Esophagus squamous epithelium (tissue), 4 donors: ENCODE measurements at regions not wholly inside any gene's neighbourhood (a gene's known extent, or its start where the extent isn't known, plus 50 kb on each side); places are given as distances from the start of the nearest gene placed in this dataset.

Source experiments
- POLR2A ChIP-seq, 4 donors: fragments of 450-650 bp; IDR thresholded peaks; one replicate each; pipeline ENCODE4 v1.6.1; 2017; ENCODE audit warnings: antibody characterized with exemption in 4 of 4, mild to moderate bottlenecking in 4 of 4, moderate library complexity in 3 of 4
- TF ChIP-seq, protein P1 (sequence below), 6 experiments: fragments of 450-650 bp in 4 of 6; fragments of 200-600 bp in 2 of 6; sonication (generic) in 2 of 6; IDR thresholded peaks; one replicate each; pipeline ENCODE4 v1.5.1; 2016 to 2019; ENCODE audit warnings: antibody characterized with exemption in 6 of 6, mild to moderate bottlenecking in 4 of 6, moderate library complexity in 4 of 6

DNA sequence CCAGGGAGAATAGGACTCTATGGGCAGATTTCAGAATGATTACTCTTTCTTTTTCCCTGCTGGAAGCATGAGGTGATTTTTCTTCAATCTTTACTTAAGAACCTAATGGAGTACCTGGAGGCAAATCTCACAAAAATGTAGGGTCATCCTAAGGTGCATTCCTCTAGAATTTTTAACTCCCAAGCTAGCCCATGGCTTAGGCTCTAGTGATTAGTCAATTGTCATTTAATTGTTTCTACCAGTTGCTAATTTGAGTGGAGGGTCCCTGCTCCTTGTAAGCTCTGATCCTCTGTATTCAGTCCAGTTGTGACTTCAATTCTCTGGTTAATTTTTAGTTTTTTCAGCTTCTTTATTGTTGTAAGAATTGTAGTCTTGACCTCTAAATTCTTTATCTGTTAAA lies 467.0 kb downstream of the HTR1A start:
- TF ChIP-seq, protein P1, sequence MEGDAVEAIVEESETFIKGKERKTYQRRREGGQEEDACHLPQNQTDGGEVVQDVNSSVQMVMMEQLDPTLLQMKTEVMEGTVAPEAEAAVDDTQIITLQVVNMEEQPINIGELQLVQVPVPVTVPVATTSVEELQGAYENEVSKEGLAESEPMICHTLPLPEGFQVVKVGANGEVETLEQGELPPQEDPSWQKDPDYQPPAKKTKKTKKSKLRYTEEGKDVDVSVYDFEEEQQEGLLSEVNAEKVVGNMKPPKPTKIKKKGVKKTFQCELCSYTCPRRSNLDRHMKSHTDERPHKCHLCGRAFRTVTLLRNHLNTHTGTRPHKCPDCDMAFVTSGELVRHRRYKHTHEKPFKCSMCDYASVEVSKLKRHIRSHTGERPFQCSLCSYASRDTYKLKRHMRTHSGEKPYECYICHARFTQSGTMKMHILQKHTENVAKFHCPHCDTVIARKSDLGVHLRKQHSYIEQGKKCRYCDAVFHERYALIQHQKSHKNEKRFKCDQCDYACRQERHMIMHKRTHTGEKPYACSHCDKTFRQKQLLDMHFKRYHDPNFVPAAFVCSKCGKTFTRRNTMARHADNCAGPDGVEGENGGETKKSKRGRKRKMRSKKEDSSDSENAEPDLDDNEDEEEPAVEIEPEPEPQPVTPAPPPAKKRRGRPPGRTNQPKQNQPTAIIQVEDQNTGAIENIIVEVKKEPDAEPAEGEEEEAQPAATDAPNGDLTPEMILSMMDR (IDR thresholded peaks at IDR 0.05), result no peak
- no peak for TF ChIP-seq POLR2A (IDR thresholded peaks at IDR 0.05)
